ENCODE measurements at regions not wholly inside any gene's neighbourhood (a gene's known extent, or its start where the extent isn't known, plus 50 kb on each side); places are given as distances from the start of the nearest gene placed in this dataset.

- no peak for TF ChIP-seq CTCF (IDR thresholded peaks at IDR 0.05)
- no peak for TF ChIP-seq POLR2A (IDR thresholded peaks at IDR 0.05)
These were observed 208.1 kb downstream of the CDH19 start for GRCh38 chr18:66395671-66396218.
